Upper lobe of left lung (tissue), 4 donors: ENCODE measurements at regions not wholly inside any gene's neighbourhood (a gene's known extent, or its start where the extent isn't known, plus 50 kb on each side); places are given as distances from the start of the nearest gene placed in this dataset.

Source experiments
- POLR2A ChIP-seq, 4 donors: fragments of 450-650 bp; IDR thresholded peaks; one replicate each; pipeline ENCODE4 v1.5.1; 2016 to 2017; ENCODE audit warnings: antibody characterized with exemption in 4 of 4, mild to moderate bottlenecking in 2 of 4
- POLR2AphosphoS5 ChIP-seq, 2 donors: sonication (generic); formaldehyde crosslinking; IDR thresholded peaks; one replicate each; pipeline ENCODE4 v1.5.1; 2017; ENCODE audit warnings: antibody characterized with exemption in 2 of 2
- TF ChIP-seq, protein P1 (sequence below), 6 experiments: fragments of 450-650 bp in 4 of 6; fragments of 200-600 bp in 2 of 6; sonication (generic) in 2 of 6; IDR thresholded peaks; one replicate each; pipeline ENCODE4 v1.5.1; 2016 to 2019; ENCODE audit warnings: antibody characterized with exemption in 6 of 6

- TF ChIP-seq, protein P1, sequence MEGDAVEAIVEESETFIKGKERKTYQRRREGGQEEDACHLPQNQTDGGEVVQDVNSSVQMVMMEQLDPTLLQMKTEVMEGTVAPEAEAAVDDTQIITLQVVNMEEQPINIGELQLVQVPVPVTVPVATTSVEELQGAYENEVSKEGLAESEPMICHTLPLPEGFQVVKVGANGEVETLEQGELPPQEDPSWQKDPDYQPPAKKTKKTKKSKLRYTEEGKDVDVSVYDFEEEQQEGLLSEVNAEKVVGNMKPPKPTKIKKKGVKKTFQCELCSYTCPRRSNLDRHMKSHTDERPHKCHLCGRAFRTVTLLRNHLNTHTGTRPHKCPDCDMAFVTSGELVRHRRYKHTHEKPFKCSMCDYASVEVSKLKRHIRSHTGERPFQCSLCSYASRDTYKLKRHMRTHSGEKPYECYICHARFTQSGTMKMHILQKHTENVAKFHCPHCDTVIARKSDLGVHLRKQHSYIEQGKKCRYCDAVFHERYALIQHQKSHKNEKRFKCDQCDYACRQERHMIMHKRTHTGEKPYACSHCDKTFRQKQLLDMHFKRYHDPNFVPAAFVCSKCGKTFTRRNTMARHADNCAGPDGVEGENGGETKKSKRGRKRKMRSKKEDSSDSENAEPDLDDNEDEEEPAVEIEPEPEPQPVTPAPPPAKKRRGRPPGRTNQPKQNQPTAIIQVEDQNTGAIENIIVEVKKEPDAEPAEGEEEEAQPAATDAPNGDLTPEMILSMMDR (IDR thresholded peaks at IDR 0.05), result no peak
- no peak for TF ChIP-seq POLR2AphosphoS5 (IDR thresholded peaks at IDR 0.05)
- no peak for TF ChIP-seq POLR2A (IDR thresholded peaks at IDR 0.05)
Observed at GRCh38 chr3:75049533-75049932, 435.1 kb upstream of the CNTN3 start.
